Breast epithelium (tissue), 3 donors: ENCODE measurements at regions not wholly inside any gene's neighbourhood (a gene's known extent, or its start where the extent isn't known, plus 50 kb on each side); places are given as distances from the start of the nearest gene placed in this dataset.

Source experiments
- CTCF ChIP-seq, 3 donors: fragments of 450-650 bp; IDR thresholded peaks; one replicate each; pipeline ENCODE4 v1.5.1; 2016 to 2017; ENCODE audit warnings: antibody characterized with exemption in 3 of 3, mild to moderate bottlenecking in 3 of 3, moderate library complexity in 3 of 3
- POLR2A ChIP-seq: fragments of 450-650 bp; IDR thresholded peaks from one replicate; pipeline ENCODE4 v1.6.1; 2016; ENCODE audit warnings: antibody characterized with exemption, mild to moderate bottlenecking, moderate library complexity
- POLR2AphosphoS5 ChIP-seq, 3 donors: sonication (generic); formaldehyde crosslinking; IDR thresholded peaks; one replicate each; pipeline ENCODE4 v1.6.1; 2017; ENCODE audit warnings: antibody characterized with exemption in 3 of 3

- TF ChIP-seq POLR2A (no peak), CTCF (IDR thresholded peaks at IDR 0.05) (no peak), POLR2AphosphoS5 (IDR thresholded peaks at IDR 0.05) (no peak)
Observed at GRCh38 chr17:33653399-33653788, 360.3 kb upstream of the ASIC2 start.
